GM23338 (cell line): ENCODE measurements at regions not wholly inside any gene's neighbourhood (a gene's known extent, or its start where the extent isn't known, plus 50 kb on each side); places are given as distances from the start of the nearest gene placed in this dataset.

ENCODE experiments used
- ATAC-seq: fragments of 200-7000 bp; cut with Tn5 transposase; 3 replicates; pipeline ENCODE4 v1.9.1; 2020
- DNase-seq: peaks from one replicate; pipeline ENCODE4 v3.0.0-alpha.2; 2015; ENCODE audit warnings: low spot score
- H2AFZ ChIP-seq: fragments of 200-600 bp; sonication (generic); 2 replicates; pipeline ENCODE4 v1.8.0; 2016; ENCODE audit warnings: antibody characterized with exemption, mild to moderate bottlenecking, moderate library complexity
- H3F3A ChIP-seq: fragments of 200-600 bp; sonication (generic); replicated peaks from 2 replicates; pipeline ENCODE4 v1.8.0; 2017; ENCODE audit warnings: antibody characterized with exemption, mixed run types, low read depth
- H3K27ac ChIP-seq: fragments of 200-600 bp; sonication (generic); 2 replicates; pipeline ENCODE4 v1.6.1; 2016; ENCODE audit warnings: low read depth
- H3K27me3 ChIP-seq: fragments of 200-600 bp; sonication (generic); 2 replicates; pipeline ENCODE4 v1.8.0; 2016; ENCODE audit warnings: mild to moderate bottlenecking, mixed run types, moderate library complexity; ENCODE audit not compliant: insufficient read depth
- H3K36me3 ChIP-seq: fragments of 200-600 bp; sonication (generic); 2 replicates; pipeline ENCODE4 v1.8.0; 2016; ENCODE audit warnings: mild to moderate bottlenecking; ENCODE audit not compliant: insufficient read depth
- H3K4me1 ChIP-seq: fragments of 200-600 bp; sonication (generic); 2 replicates; pipeline ENCODE4 v1.8.0; 2016; ENCODE audit warnings: mild to moderate bottlenecking, moderate library complexity; ENCODE audit not compliant: insufficient read depth
- H3K4me2 ChIP-seq: fragments of 200-600 bp; sonication (generic); 2 replicates; pipeline ENCODE4 v1.7.1; 2017; ENCODE audit warnings: mixed run types
- H3K4me3 ChIP-seq: fragments of 200-600 bp; sonication (generic); 2 replicates; pipeline ENCODE4 v1.6.1; 2016; ENCODE audit warnings: mixed run types
- H3K79me2 ChIP-seq: fragments of 200-600 bp; sonication (generic); replicated peaks from 2 replicates; pipeline ENCODE4 v1.8.0; 2017; ENCODE audit warnings: mild to moderate bottlenecking; ENCODE audit not compliant: insufficient read depth
- H3K9me2 ChIP-seq: fragments of 200-600 bp; sonication (generic); 2 replicates; pipeline ENCODE4 v1.8.0; 2017; ENCODE audit not compliant: insufficient read depth
- H4K20me1 ChIP-seq: fragments of 200-600 bp; sonication (generic); replicated peaks from 2 replicates; pipeline ENCODE4 v1.8.0; 2017; ENCODE audit warnings: mild to moderate bottlenecking; ENCODE audit not compliant: insufficient read depth
- H3K27ac Mint-ChIP-seq: 2 replicates; pipeline ENCODE4 v1.8.0; 2020; ENCODE audit warnings: inconsistent platforms, mild to moderate bottlenecking, moderate library complexity, mixed read lengths
- H3K27me3 Mint-ChIP-seq: 3 replicates; pipeline ENCODE4 v1.8.0; 2022; ENCODE audit warnings: low read depth, mild to moderate bottlenecking, moderate library complexity, mixed read lengths, inconsistent platforms; ENCODE audit not compliant: insufficient read depth, poor library complexity
- H3K36me3 Mint-ChIP-seq: 3 replicates; pipeline ENCODE4 v1.8.0; 2021; ENCODE audit warnings: low read depth, mild to moderate bottlenecking, inconsistent platforms, moderate library complexity, mixed read lengths
- H3K4me1 Mint-ChIP-seq: 3 replicates; pipeline ENCODE4 v1.8.0; 2020; ENCODE audit warnings: mild to moderate bottlenecking, inconsistent platforms, mixed read lengths
- H3K4me3 Mint-ChIP-seq: 3 replicates; pipeline ENCODE4 v1.8.0; 2021; ENCODE audit warnings: moderate library complexity, mild to moderate bottlenecking, inconsistent platforms, mixed read lengths
- H3K9me3 Mint-ChIP-seq: 3 replicates; pipeline ENCODE4 v1.8.0; 2020; ENCODE audit warnings: moderate library complexity, mild to moderate bottlenecking, inconsistent platforms, mixed read lengths
- CREB1 ChIP-seq: fragments of 250-450 bp; sonication (Bioruptor Pico); IDR thresholded peaks from 2 replicates; pipeline ENCODE4 v1.5.0; 2020; ENCODE audit warnings: low read depth, mild to moderate bottlenecking, moderate library complexity
- EZH2 ChIP-seq: fragments of 200-600 bp; sonication (generic); IDR thresholded peaks from one replicate; pipeline ENCODE4 v1.8.0; 2017; ENCODE audit warnings: antibody characterized with exemption, mild to moderate bottlenecking, low read depth; ENCODE audit not compliant: unreplicated experiment
- JUNB ChIP-seq: IDR thresholded peaks from one replicate; pipeline ENCODE4 v1.6.1; 2016; ENCODE audit warnings: antibody characterized with exemption; ENCODE audit not compliant: unreplicated experiment
- NANOG ChIP-seq: IDR thresholded peaks from 2 replicates; pipeline ENCODE4 v1.6.1; 2016; ENCODE audit warnings: antibody characterized with exemption, borderline replicate concordance
- POLR2AphosphoS5 ChIP-seq: IDR thresholded peaks from 2 replicates; pipeline ENCODE4 v1.6.1; 2016; ENCODE audit warnings: antibody characterized with exemption, low read depth
- REST ChIP-seq: IDR thresholded peaks from one replicate; pipeline ENCODE4 v1.6.1; 2018; ENCODE audit warnings: antibody characterized with exemption; ENCODE audit not compliant: unreplicated experiment
- STAT1 ChIP-seq: IDR thresholded peaks from one replicate; pipeline ENCODE4 v1.6.1; 2016; ENCODE audit warnings: antibody characterized with exemption; ENCODE audit not compliant: unreplicated experiment
- ZNF114 ChIP-seq: fragments of 250-450 bp; sonication (Bioruptor Pico); IDR thresholded peaks from 2 replicates; pipeline ENCODE4 v1.5.0; 2020; ENCODE audit warnings: mild to moderate bottlenecking, moderate library complexity
- ZNF331 ChIP-seq: fragments of 250-450 bp; sonication (Bioruptor Pico); IDR thresholded peaks from 2 replicates; pipeline ENCODE4 v1.5.0; 2020; ENCODE audit warnings: low read depth, mild to moderate bottlenecking, moderate library complexity
- ZNF462 ChIP-seq: fragments of 250-450 bp; sonication (Bioruptor Pico); IDR thresholded peaks from 2 replicates; pipeline ENCODE4 v1.5.0; 2020; ENCODE audit warnings: mild to moderate bottlenecking, moderate library complexity
- TF ChIP-seq, protein P1 (sequence below), 2 experiments: fragments of 200-600 bp in 1 of 2; sonication (generic) in 1 of 2; conservative IDR thresholded peaks; 2 replicates each; pipeline versions ENCODE4 v1.5.1 to v1.6.1; 2016 to 2017; ENCODE audit warnings: antibody characterized with exemption in 2 of 2, low read depth in 2 of 2, mild to moderate bottlenecking in 2 of 2, moderate library complexity in 1 of 2
- TF ChIP-seq, protein P2 (sequence below): IDR thresholded peaks from 2 replicates; pipeline ENCODE4 v1.6.1; 2016; ENCODE audit warnings: antibody characterized with exemption

GRCh38 chr9:105881021-105881420 is 186.7 kb downstream of the TMEM38B start:
- H3K27ac Mint-ChIP-seq, result no peak overlapping the region
- Histone ChIP-seq H3K36me3 (no peaks in the 10 kb centered on the region), H3K27me3 (no peaks in the 10 kb centered on the region), H4K20me1 (no peaks in the 10 kb centered on the region), H3K27ac (no peak overlapping the region), H2AFZ (no peak overlapping the region), H3K4me1 (no peaks in the 10 kb centered on the region), H3K9me2 (no peaks in the 10 kb centered on the region), H3K4me3 (no peak overlapping the region), H3K79me2 (no peaks in the 10 kb centered on the region), H3F3A (no peaks in the 10 kb centered on the region), H3K4me2 (no peak overlapping the region)
- peaks cover 2% of the 10 kb centered on the region for H3K27me3 Mint-ChIP-seq
- no peaks in the 10 kb centered on the region; the same call in 1 of the 3 replicates for H3K4me1 Mint-ChIP-seq
- DNase-seq (no peak), ATAC-seq (no peak)
- H3K4me3 Mint-ChIP-seq, result no peak overlapping the region
- H3K36me3 Mint-ChIP-seq, result no peaks in the 10 kb centered on the region
- no peaks in the 10 kb centered on the region; the same call in 2 of the 3 replicates for H3K9me3 Mint-ChIP-seq
- TF ChIP-seq NANOG, result no peak
- no peak for TF ChIP-seq ZNF331 (CRISPR knock-in tag)
- TF ChIP-seq POLR2AphosphoS5, result no peak
- TF ChIP-seq, protein P1, sequence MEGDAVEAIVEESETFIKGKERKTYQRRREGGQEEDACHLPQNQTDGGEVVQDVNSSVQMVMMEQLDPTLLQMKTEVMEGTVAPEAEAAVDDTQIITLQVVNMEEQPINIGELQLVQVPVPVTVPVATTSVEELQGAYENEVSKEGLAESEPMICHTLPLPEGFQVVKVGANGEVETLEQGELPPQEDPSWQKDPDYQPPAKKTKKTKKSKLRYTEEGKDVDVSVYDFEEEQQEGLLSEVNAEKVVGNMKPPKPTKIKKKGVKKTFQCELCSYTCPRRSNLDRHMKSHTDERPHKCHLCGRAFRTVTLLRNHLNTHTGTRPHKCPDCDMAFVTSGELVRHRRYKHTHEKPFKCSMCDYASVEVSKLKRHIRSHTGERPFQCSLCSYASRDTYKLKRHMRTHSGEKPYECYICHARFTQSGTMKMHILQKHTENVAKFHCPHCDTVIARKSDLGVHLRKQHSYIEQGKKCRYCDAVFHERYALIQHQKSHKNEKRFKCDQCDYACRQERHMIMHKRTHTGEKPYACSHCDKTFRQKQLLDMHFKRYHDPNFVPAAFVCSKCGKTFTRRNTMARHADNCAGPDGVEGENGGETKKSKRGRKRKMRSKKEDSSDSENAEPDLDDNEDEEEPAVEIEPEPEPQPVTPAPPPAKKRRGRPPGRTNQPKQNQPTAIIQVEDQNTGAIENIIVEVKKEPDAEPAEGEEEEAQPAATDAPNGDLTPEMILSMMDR (conservative IDR thresholded peaks at IDR 0.05; ENCODE audit: low read depth in 2 of 2), result no peak
- no peak for TF ChIP-seq ZNF462 (CRISPR knock-in tag)
- TF ChIP-seq REST, result no peak
- TF ChIP-seq, protein P2, sequence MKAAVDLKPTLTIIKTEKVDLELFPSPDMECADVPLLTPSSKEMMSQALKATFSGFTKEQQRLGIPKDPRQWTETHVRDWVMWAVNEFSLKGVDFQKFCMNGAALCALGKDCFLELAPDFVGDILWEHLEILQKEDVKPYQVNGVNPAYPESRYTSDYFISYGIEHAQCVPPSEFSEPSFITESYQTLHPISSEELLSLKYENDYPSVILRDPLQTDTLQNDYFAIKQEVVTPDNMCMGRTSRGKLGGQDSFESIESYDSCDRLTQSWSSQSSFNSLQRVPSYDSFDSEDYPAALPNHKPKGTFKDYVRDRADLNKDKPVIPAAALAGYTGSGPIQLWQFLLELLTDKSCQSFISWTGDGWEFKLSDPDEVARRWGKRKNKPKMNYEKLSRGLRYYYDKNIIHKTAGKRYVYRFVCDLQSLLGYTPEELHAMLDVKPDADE, result no peak
- TF ChIP-seq EZH2, result no peak
- TF ChIP-seq ZNF114 (CRISPR knock-in tag), result no peak
- no peak for TF ChIP-seq STAT1
- no peak for TF ChIP-seq CREB1 (CRISPR knock-in tag)
- TF ChIP-seq JUNB, result no peak
